Activated naive CD4-positive, alpha-beta T cell treated with anti-CD3 and anti-CD28 coated beads, Interleukin-2, amount 50 U/mL, for 72 hours (primary cell): ENCODE measurements at regions not wholly inside any gene's neighbourhood (a gene's known extent, or its start where the extent isn't known, plus 50 kb on each side); places are given as distances from the start of the nearest gene placed in this dataset.
"Not testable (repeated sequence)": the region's sequence is repeated elsewhere in the genome, so short reads cannot be mapped to it uniquely, and the experiment has no call there.

ENCODE experiments used
- ATAC-seq, 2 donors: fragments of 150-1000 bp; cut with Tn5 transposase; 2 replicates each; pipeline ENCODE4 v1.10.0; 2021; ENCODE audit warnings: mild to moderate bottlenecking in 2 of 2, moderate library complexity in 2 of 2
- DNase-seq, 2 donors: peaks; one replicate each; pipeline ENCODE4 v3.0.0; 2021 to 2022; ENCODE audit warnings: low spot score in 2 of 2
- H3K27ac Mint-ChIP-seq, 2 donors: one replicate each; pipeline ENCODE4 v1.8.0; 2022; ENCODE audit warnings: mild to moderate bottlenecking in 2 of 2, mixed read lengths in 2 of 2
- H3K36me3 Mint-ChIP-seq, 2 donors: one replicate each; pipeline ENCODE4 v1.8.0; 2022; ENCODE audit warnings: mixed read lengths in 2 of 2
- H3K9me3 Mint-ChIP-seq, 2 donors: one replicate each; pipeline ENCODE4 v1.8.0; 2022; ENCODE audit warnings: mixed read lengths in 2 of 2

DNA sequence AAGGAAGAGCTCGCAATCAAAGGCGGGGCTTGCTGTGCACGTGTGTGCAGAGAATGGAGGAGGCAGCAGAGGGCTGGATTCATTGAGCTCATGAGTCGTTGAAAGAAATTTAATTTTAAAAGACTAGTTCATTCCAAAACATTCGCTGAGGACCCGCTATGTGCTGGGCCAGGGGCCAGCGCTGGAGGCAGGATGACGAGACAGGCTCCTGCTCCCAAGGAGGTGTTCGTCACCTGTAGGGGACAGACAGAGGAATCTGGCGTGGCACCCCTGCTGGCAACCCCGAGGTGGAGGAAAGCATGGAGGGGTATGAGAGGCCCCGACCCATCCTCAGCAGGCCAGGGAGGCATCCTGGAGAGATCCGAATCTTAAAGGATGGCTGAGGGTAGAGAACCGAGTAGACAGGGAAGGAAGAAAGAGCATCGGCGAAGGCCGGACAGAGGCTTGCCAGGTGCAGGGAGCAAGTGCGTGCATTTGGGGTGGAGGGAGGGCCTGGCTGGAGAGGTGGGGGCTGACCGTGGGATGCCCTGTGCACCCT lies 96.4 kb downstream of the CPZ start:
- no peaks in the 10 kb centered on the region for H3K36me3 Mint-ChIP-seq
- H3K9me3 Mint-ChIP-seq = peaks cover 0 to 7% of the 10 kb centered on the region in 2 donors
- no peak overlapping the region for H3K27ac Mint-ChIP-seq
- ATAC-seq (no peak), DNase-seq (no peak)

DNA sequence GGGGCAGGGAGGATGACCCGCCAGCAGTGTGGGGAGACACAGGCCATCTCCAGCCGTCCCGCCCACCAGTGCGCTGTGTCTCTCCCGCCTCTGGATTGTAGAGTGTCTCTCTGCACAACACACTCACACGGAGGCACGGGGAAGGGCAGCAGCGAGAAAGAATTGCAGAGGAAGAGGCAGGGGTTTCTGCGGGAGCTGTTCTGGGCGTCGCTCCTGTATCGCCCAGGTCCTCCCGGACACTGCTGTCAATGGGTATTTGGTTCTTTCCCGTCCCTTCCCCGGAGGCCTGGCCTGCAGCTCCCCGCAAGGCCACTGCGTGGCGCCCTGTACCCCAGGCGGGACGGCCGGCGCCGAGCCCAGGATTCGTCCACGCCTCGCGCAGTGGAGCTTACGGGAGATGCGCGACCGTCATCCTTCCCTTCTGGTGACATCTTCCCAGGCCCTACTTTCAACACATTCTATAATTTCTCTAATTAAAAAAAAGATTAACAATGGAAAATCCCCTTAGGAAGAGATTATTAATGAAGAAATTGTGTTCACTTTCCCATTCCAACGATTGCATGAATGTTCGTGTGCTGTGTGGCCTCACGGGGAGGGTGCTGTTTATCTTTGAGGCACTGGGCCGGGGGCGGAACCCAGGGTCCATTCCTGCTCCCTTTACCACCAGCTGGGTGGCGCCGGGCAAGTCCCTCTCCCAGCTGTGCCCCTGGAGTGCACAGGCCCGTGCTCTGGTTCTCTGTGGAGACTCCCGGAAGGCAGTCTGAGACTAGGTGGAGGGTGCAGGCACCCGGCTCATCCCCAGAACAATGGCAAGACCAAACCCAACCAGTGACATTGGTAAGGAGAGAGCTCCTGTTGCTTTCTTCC lies 95.7 kb downstream of the CPZ start:
- Mint-ChIP-seq H3K27ac (no peak overlapping the region), H3K9me3 (peaks cover 0 to 10% of the 10 kb centered on the region in 2 donors), H3K36me3 (no peaks in the 10 kb centered on the region)
- DNase-seq (peak in 1 of 2 donors; percentile 56), ATAC-seq (peak in 1 of 2 donors; percentile 51)

DNA sequence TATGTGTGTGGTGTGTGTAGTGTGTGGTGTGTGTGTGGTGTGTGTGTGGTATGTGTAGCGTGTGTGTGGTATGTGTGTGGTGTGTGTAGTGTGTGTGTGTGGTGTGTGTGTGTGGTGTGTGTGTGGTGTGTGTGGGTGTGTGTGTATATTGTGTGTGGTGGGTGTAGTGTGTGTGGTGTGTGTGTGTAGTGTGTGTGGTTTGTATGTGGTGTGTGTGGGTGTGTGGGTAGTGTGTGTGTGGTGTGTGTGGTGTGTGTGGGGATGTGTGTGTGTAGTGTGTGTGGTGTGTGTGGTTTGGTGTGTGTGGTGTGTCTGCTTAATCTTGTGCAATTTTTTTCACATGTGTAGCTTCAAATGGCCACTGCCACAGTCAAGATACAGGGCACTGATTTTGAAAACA lies 94.5 kb downstream of the CPZ start:
- Mint-ChIP-seq H3K36me3 (no peaks in the 10 kb centered on the region), H3K27ac (no peak overlapping the region), H3K9me3 (peaks cover 0 to 13% of the 10 kb centered on the region in 2 donors)
- no peak for ATAC-seq
- DNase-seq = no peak

DNA sequence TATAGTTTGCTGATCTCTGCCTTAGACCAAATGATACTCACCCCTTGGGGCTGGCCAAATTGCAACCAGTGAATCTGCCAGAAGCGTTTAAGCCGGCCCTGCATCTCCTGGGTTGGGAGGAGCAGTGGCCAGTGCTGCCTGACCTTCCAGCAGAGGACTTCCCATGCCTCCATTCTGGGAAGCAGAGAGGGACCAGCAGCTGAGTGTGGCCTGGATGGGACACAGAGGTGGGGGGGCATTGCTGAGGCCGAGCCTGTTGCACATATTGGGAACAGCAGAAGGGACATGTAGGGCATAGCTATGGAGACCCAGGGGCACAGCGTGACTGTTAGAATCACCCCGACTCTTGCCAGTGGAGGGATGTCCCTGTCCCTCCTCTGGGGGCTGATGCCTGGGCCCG lies 93.3 kb downstream of the CPZ start:
- no peak for DNase-seq
- H3K9me3 Mint-ChIP-seq = peaks cover 0 to 13% of the 10 kb centered on the region in 2 donors
- no peak overlapping the region for H3K27ac Mint-ChIP-seq
- H3K36me3 Mint-ChIP-seq = no peaks in the 10 kb centered on the region
- no peak for ATAC-seq

DNA sequence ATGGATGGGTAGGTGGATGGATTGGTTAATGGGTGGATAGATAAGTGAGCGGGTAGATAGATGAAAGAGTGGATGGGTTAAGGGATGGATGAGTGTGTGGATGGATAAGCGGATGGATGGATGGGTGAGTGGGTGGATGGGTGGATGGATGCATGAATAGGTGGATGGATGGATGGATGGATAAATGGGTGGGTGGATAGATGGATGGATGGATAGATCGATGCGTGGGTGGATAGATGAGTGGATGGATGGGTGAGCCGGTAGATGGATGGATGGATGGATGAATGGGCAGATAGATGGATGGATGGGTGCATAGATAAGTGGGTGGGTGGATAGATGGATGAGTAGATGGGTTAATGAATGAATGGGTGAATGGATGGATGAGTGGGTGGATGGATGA lies 90.9 kb downstream of the CPZ start:
- peaks cover 0 to 16% of the 10 kb centered on the region in 2 donors for H3K9me3 Mint-ChIP-seq
- no peak for ATAC-seq
- DNase-seq = no peak
- H3K36me3 Mint-ChIP-seq = no peaks in the 10 kb centered on the region
- no peak overlapping the region for H3K27ac Mint-ChIP-seq

DNA sequence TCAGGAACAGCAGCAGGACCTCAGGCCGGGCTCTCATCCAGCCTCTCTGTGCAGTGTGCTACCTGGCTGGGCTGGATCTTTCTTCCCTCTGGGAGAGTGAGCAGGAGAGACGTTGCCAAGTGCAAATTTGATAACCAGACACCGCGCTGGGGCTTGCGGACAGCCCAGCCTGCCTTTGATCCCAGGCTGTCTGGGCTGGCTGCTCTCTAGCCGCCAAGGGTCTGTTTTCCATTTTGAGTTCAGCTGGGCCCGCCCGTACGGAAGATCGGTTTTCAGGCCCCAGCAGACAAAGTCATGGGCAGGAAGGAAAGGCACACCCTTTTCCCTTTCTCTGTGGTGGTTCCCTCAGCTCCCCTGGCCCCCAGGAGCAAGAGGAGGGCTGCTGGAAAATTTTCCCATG lies 90.2 kb downstream of the CPZ start:
- ATAC-seq (no peak), DNase-seq (no peak)
- no peaks in the 10 kb centered on the region for H3K36me3 Mint-ChIP-seq
- peaks cover 0 to 16% of the 10 kb centered on the region in 2 donors for H3K9me3 Mint-ChIP-seq
- H3K27ac Mint-ChIP-seq = no peak overlapping the region

DNA sequence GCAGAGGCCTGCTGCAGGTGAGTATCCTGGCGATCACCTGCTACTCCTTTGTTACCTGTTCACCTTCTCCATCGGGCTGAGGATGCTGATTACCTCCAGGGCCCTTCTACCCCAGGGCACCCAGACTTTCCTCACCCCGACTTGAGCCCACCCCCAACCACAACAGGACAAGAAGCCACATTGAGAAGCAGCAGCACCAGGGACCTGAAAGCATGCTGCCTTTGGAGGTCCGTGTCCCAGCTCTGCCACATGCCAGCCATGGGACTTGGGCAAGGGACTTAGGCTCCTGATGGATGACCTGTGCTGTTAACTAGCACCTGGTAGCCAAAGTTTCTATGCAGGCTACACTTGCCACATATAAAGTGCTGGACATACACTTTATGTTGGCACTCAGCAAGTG lies 89.7 kb downstream of the CPZ start:
- DNase-seq (no peak), ATAC-seq (no peak)
- Mint-ChIP-seq H3K27ac (no peak overlapping the region), H3K36me3 (no peaks in the 10 kb centered on the region), H3K9me3 (peaks cover 0 to 16% of the 10 kb centered on the region in 2 donors)

DNA sequence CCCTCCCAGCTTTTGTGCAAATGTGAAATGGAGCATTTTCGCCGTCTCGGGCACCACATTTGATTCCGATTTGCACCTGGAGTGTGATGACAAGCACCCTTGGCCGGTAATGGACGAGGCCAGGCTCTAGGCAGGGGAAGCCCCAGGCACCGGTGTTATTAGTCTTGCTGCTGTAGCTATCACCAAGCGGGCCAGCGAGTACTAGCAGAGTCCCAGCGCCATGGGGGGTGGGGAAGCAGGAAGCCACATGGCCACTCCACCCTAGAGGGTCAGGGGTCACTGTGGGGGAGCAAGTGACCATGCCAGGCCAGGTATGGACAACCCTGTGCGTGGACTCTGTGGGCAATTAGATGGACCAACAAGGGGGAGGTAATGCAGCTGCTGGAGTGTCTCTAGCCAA lies 88.8 kb downstream of the CPZ start:
- DNase-seq (no peak), ATAC-seq (no peak)
- peaks cover 0 to 15% of the 10 kb centered on the region in 2 donors for H3K9me3 Mint-ChIP-seq
- no peak overlapping the region for H3K27ac Mint-ChIP-seq
- no peaks in the 10 kb centered on the region for H3K36me3 Mint-ChIP-seq

DNA sequence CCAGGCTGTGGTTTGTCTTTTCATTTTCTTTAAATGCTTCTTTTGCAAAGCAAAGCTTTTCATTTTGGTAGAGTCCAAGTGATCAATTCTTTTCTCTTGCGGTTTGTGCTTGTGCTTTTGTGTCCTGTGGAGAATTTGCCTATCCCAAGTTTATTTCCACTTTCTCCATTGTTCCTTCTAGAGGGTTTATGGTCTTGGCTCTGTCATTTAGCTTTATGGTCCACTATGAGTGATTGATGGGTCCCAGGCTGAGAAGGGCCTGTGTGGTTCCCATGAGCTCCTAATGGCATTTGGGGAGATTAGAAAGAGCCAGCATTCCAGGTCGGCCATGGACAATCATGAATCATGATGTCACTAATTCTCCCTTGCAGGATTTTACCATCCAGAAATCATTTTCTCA lies 86.5 kb downstream of the CPZ start:
- H3K27ac Mint-ChIP-seq = no peak overlapping the region
- DNase-seq (no peak), ATAC-seq (no peak)
- H3K9me3 Mint-ChIP-seq = peaks cover 0 to 20% of the 10 kb centered on the region in 2 donors
- H3K36me3 Mint-ChIP-seq = peaks cover 0 to 10% of the 10 kb centered on the region in 2 donors

DNA sequence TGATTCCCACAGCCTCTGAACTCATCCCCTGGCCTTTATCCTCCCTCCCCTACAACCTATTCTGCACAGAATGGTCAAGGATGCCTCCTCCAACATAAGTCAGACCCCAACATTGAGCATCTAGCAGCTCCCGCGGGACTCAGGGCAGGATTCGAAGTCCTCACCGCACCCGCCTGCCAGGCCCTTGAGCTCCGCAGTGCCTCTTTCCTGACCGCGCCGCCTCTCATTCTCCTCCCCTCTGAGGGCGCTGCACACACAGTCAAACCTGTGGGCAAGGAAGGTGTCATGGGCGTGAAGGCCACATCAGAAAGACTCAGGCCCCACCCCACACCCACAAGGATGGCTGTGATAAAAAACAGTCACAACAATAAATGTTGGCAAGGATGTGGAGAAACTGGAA lies 84.1 kb downstream of the CPZ start:
- H3K9me3 Mint-ChIP-seq = peaks cover 0 to 13% of the 10 kb centered on the region in 2 donors
- no peak for DNase-seq
- H3K36me3 Mint-ChIP-seq = peaks cover 0 to 10% of the 10 kb centered on the region in 2 donors
- no peak overlapping the region for H3K27ac Mint-ChIP-seq
- no peak for ATAC-seq

DNA sequence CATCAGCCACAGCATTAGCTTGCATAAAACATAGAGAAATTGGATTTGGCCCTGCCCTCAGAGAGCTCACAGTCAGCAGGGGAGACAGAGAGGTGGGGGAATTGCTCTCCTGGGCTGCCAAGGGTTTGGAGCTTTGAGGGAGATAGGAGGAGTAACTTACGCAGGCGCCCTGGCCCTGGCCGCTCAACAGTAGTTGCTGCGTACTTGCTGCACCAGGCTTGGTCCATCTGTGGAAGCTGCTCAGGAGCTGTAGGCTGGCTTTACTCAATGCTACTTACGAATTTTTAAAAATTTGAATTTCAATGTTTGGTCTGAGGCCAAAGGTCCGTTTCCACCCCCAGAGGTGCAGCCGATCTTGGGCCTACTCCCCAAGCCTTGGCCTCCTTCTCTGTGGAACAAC lies 83.3 kb downstream of the CPZ start:
- Mint-ChIP-seq H3K36me3 (peaks cover 0 to 10% of the 10 kb centered on the region in 2 donors), H3K9me3 (peaks cover 0 to 13% of the 10 kb centered on the region in 2 donors), H3K27ac (no peak overlapping the region)
- no peak for DNase-seq
- ATAC-seq = no peak

DNA sequence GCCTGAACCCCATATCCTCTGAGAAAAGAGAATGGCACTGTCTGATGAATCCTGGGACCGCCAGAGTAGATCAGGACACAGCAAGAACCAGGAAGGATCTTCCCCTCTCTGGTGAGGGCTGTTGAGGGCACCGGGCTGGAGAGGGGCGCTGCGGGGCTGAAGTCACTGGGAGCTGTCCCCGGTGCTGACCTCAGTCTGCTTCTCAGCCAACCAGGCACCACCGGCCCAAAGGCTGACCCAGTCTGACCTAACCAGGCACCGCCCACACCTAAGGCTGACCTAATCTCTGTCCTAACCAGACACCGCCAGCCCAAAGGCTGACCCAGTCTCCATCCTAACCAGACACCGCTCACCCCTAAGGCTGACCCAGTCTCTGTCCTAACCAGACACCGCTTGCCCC lies 82.8 kb downstream of the CPZ start:
- peaks cover 0 to 10% of the 10 kb centered on the region in 2 donors for H3K36me3 Mint-ChIP-seq
- ATAC-seq = no peak
- H3K9me3 Mint-ChIP-seq = peaks cover 0 to 10% of the 10 kb centered on the region in 2 donors
- no peak for DNase-seq
- no peak overlapping the region for H3K27ac Mint-ChIP-seq

DNA sequence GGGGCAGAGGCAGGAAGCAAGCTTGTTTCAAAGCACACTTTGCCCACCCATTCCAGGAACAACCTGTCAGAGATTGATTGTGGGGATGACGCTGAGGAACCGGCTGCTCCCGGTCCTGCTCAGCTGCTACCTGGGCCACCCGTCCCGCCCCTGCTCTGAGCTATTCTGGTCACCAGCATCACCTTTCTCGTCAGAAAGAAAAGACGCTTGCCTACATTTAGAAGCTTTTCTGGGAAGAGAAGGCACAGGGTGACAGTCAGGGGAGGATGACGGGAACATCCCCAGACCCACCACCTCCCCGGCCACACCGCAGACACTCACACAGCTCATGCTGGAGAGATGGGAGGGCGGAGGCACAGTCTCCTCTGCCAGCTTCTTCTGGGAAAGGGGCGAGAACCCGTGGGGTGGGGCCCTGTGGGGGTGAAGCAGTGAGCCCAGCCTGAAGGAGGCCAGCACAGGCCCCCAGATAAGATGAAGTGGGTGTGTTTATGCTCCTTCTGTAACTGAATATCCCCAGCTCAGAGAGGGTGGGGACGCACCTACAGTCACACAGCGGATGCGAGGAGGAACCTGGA lies 81.8 kb downstream of the CPZ start:
- ATAC-seq = no peak
- no peak for DNase-seq
- peaks cover 0 to 10% of the 10 kb centered on the region in 2 donors for H3K36me3 Mint-ChIP-seq
- peaks cover 0 to 10% of the 10 kb centered on the region in 2 donors for H3K9me3 Mint-ChIP-seq
- no peak overlapping the region for H3K27ac Mint-ChIP-seq

DNA sequence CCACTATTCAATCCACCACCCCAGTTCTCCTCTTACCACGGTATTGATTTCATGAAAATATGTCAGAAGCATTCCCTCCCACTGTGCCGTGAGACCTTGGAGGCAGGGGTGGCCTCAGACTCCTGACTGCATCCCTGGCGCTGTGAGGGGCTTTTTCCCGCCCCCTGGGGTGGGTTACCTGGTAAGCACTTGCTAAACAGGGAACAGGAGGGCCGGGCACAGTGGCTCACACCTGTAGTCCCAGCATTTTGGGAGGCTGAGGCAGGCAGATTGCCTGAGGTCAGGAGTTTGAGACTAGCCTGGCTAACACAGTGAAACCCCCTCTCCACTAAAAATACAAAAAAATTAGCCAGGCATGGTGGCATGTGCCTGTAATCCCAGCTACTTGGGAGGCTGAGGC lies 80.5 kb downstream of the CPZ start:
- not testable (repeated sequence) for ATAC-seq, H3K27ac Mint-ChIP-seq, H3K36me3 Mint-ChIP-seq

DNA sequence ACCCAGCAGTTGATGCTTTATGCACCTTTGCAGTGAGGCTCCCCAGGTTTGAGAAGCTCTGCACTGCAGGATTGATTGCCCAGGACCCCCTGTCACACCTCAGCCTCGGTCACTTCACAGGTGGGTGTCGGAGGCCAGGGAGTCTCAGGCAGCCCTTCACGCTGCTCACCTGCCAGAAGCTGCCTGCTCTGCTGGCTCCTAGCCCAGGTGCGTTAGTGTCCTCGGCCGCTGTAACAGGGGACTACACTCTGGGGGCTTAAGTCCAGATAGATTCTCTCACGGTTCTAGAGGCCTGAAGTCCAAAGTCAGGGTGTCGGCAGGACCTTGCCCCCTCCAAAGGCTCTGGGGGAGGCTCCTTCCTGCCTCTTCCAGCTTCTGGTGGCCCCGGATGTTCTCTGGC lies 79.9 kb downstream of the CPZ start:
- DNase-seq = no peak
- H3K36me3 Mint-ChIP-seq = peaks cover 0 to 10% of the 10 kb centered on the region in 2 donors
- no peak for ATAC-seq
- peaks cover 0 to 10% of the 10 kb centered on the region in 2 donors for H3K9me3 Mint-ChIP-seq
- H3K27ac Mint-ChIP-seq = no peak overlapping the region

More for the DNA sequence above, 80.5 kb downstream of the CPZ start:
- H3K9me3 Mint-ChIP-seq, DNase-seq: not testable (repeated sequence)

DNA sequence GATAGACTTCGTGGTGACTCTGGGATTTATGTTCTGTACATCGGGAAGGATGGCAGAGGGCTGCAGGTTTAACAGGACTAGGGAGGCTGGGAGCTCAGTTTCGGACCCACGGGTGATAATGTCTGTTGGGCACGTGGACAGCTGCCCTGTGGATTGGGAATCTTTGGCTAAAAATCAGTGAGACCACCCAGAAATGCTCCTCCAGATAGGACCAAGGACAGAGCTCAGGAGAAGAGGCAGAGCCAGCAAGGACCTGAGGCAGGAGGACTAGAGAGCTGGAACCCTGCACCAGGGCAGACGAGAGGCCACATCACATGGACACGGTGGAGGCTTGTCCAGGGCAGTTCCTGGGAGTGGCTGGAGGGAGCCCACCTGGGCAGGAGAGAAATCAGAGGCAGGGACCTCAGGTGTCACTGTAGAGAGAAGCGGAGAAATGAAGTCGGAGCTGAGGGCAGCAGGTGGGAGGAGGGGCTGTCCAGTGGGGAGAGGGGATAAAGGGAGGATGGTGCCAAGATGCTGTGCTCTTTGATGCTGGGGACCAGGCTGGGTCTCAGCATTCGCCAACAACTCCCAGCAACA lies 79.2 kb downstream of the CPZ start:
- no peak for DNase-seq
- no peak for ATAC-seq
- H3K27ac Mint-ChIP-seq = no peak overlapping the region

More for the DNA sequence above, 79.2 kb downstream of the CPZ start:
- peaks cover 0 to 10% of the 10 kb centered on the region in 2 donors for H3K36me3 Mint-ChIP-seq
- H3K9me3 Mint-ChIP-seq = peaks cover 0 to 8% of the 10 kb centered on the region in 2 donors
